ENCODE measurements at regions not wholly inside any gene's neighbourhood (a gene's known extent, or its start where the extent isn't known, plus 50 kb on each side); places are given as distances from the start of the nearest gene placed in this dataset.
A peak's percentile ranks its signal among the peaks of the same experiment; 100 is the strongest.
"Not testable (repeated sequence)": the region's sequence is repeated elsewhere in the genome, so short reads cannot be mapped to it uniquely, and the experiment has no call there.

GRCh38 chr17:20779521-20779920 is 200.0 kb downstream of the CDRT15L2 start:
- no peaks in the 10 kb centered on the region for H3K4me1 ChIP-seq
- H3K36me3 ChIP-seq = no peaks in the 10 kb centered on the region
- H3K27me3 ChIP-seq = no peaks in the 10 kb centered on the region
- 91 to 96% methylated on average over 10 of the region's 10 CpGs for WGBS, 2 donors
- H3K27ac ChIP-seq = no peak overlapping the region
- DNase-seq (no peak), ATAC-seq (ENCODE audit: low FRiP score in 2 of 2) (no peak)
- H3K9me3 ChIP-seq = no peaks in the 10 kb centered on the region
- no peak overlapping the region for H3K4me3 ChIP-seq
- no peak for TF ChIP-seq POLR2AphosphoS5 (IDR thresholded peaks at IDR 0.05)
- no peak for TF ChIP-seq CTCF (IDR thresholded peaks at IDR 0.05)
- TF ChIP-seq EP300 (IDR thresholded peaks at IDR 0.05) = no peak
- TF ChIP-seq POLR2A (IDR thresholded peaks at IDR 0.05) = no peak

- Histone ChIP-seq H3K4me3 (no peak overlapping the region), H3K27ac (no peak overlapping the region), H3K9me3 (no peaks in the 10 kb centered on the region), H3K4me1 (no peaks in the 10 kb centered on the region), H3K36me3 (no peaks in the 10 kb centered on the region), H3K27me3 (no peaks in the 10 kb centered on the region)
- ATAC-seq (ENCODE audit: low FRiP score in 2 of 2) (no peak), DNase-seq (no peak)
- TF ChIP-seq CTCF (IDR thresholded peaks at IDR 0.05) (no peak), EP300 (IDR thresholded peaks at IDR 0.05) (no peak), POLR2AphosphoS5 (IDR thresholded peaks at IDR 0.05) (no peak), POLR2A (IDR thresholded peaks at IDR 0.05) (no peak)
- WGBS, 2 donors = 94 to 95% methylated on average over 2 of the region's 2 CpGs
Measured at GRCh38 chr17:20781260-20781659, 201.7 kb downstream of the CDRT15L2 start.

- H3K4me1 ChIP-seq; DNase-seq; ATAC-seq (ENCODE audit: low FRiP score in 2 of 2); H3K27me3 ChIP-seq; H3K4me3 ChIP-seq; H3K9me3 ChIP-seq; H3K27ac ChIP-seq; H3K36me3 ChIP-seq: not testable (repeated sequence)
- 96 to 97% methylated on average over 6 of the region's 6 CpGs for WGBS, 2 donors
Measured at GRCh38 chr17:20781869-20782268, 202.3 kb downstream of the CDRT15L2 start.

GRCh38 chr17:20783091-20783490 is 203.6 kb downstream of the CDRT15L2 start:
- WGBS, 2 donors = 81 to 88% methylated on average over 3 of the region's 3 CpGs
- Histone ChIP-seq H3K27me3 (no peaks in the 10 kb centered on the region), H3K36me3 (no peaks in the 10 kb centered on the region), H3K27ac (no peak overlapping the region), H3K4me1 (no peaks in the 10 kb centered on the region), H3K4me3 (no peak overlapping the region), H3K9me3 (no peaks in the 10 kb centered on the region)
- no peak for DNase-seq
- TF ChIP-seq CTCF (IDR thresholded peaks at IDR 0.05) (no peak), POLR2AphosphoS5 (IDR thresholded peaks at IDR 0.05) (no peak), POLR2A (IDR thresholded peaks at IDR 0.05) (no peak), EP300 (IDR thresholded peaks at IDR 0.05) (no peak)
- ATAC-seq (ENCODE audit: low FRiP score in 2 of 2) = no peak

- 33 to 49% methylated on average over 18 to 28 of the region's 48 CpGs for WGBS, 2 donors
- Histone ChIP-seq H3K36me3 (no peaks in the 10 kb centered on the region), H3K4me3 (no peak overlapping the region), H3K9me3 (no peaks in the 10 kb centered on the region), H3K27ac (no peak overlapping the region), H3K4me1 (no peaks in the 10 kb centered on the region), H3K27me3 (no peaks in the 10 kb centered on the region)
- DNase-seq (peak in 1 of 2 donors; percentile 70), ATAC-seq (ENCODE audit: low FRiP score in 2 of 2) (no peak)
- TF ChIP-seq POLR2A (IDR thresholded peaks at IDR 0.05) (no peak), CTCF (IDR thresholded peaks at IDR 0.05) (no peak), EP300 (IDR thresholded peaks at IDR 0.05) (no peak), POLR2AphosphoS5 (IDR thresholded peaks at IDR 0.05) (no peak)
Measured at GRCh38 chr17:20784100-20784665, 204.7 kb downstream of the CDRT15L2 start.

All from upper lobe of left lung (tissue), 6 donors.